ENCODE measurements at regions not wholly inside any gene's neighbourhood (a gene's known extent, or its start where the extent isn't known, plus 50 kb on each side); places are given as distances from the start of the nearest gene placed in this dataset.
"Not testable (repeated sequence)": the region's sequence is repeated elsewhere in the genome, so short reads cannot be mapped to it uniquely, and the experiment has no call there.

DNA sequence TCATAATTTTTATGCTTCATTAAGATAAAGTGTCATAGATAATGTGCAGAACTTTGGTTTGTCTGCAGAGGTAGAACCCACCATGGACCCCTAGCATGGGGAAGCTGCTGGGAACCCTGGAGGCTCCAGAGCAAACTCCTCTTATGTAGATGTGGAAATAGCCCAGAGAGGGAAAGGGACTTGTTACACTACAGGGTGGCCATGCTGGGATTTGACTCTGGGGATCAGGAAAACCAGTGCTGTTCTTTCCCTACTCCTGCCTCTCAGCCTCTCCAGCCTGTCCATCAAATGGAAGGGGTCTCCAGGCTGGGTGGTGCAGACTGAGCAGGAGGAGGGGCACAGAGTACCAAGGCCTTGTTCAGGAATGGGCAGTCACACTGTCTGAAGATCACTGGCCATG lies 54.2 kb downstream of the MSX1 start:
- no peak for ATAC-seq

- peak; percentile 35 for ATAC-seq
Observed at GRCh38 chr4:4914059-4914820, 54.8 kb downstream of the MSX1 start.

DNA sequence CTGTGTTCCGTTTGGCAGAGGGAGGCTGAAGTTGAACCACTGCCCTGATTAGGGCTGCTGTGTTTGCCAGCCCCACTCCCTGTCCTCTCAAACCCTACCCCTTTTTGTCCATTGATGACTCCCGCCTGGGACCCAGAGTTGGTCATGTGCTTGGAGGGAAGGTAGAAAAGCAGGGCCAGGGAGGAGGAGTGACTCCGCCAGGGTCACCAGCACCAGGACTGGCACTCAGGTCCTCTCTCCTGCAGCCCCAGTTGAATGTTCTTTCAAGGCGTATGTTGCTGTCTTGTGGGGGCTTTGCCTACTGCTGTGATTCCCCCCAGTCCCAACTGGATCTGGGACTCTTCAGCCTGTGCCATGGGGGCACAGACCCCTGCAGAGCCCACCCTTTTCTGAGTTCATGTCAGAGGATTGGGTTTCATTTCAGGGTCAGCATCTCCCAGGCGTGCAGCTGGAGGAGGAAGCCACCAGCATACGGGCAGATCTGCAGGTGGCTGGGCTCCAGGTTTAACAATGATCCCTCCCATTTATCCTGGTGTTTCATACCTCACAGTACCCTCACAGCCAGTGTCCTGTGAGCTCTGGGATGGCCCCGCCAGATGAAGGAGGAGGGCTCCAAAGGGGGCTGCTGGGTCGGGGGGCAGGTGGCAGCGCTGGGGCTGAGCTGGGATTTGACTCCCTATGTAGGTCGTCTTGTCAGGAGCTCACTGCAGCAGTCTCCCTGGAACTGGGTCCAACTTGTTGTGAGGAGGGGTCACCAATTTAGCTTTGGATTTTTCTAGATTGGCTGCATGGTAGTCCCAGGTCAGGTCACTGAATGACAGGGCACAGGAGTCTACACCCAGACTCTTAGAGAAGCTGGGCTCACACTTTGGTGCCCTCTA lies 55.7 kb downstream of the MSX1 start:
- no peak for ATAC-seq

GRCh38 chr4:4918067-4918466 lies 58.6 kb downstream of the MSX1 start:
- no peak for ATAC-seq

GRCh38 chr4:4919927-4920326 lies 60.5 kb downstream of the MSX1 start:
- no peak for ATAC-seq

GRCh38 chr4:4921077-4921476 lies 61.6 kb downstream of the MSX1 start:
- ATAC-seq = no peak

GRCh38 chr4:4922441-4922840 lies 63.0 kb downstream of the MSX1 start:
- ATAC-seq = no peak

- no peak for ATAC-seq
Observed at GRCh38 chr4:4923201-4923600, 63.7 kb downstream of the MSX1 start.

DNA sequence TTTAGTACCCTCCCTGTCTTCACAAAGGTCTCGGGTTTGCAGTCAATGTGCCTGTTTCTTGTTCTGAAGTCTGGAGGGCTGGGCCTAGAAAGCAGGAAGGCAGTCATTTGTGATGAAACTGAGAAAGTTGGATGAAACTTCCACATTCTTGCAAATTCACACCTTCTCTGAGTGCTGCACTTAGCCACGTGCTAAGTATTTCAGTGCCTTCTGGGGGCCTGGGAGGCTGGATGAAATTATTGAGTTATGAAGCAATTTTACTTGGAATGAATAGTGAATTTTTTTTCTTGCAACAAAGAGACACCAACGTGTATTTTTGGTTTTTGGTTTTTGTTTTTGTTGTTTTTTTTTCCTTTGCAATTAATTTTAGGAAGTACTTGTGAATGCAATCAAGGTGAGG lies 71.2 kb downstream of the MSX1 start:
- ATAC-seq = no peak

GRCh38 chr4:4935974-4936373 lies 76.5 kb downstream of the MSX1 start:
- no peak for ATAC-seq

- ATAC-seq = no peak
Observed at GRCh38 chr4:4937926-4938325, 78.5 kb downstream of the MSX1 start.

DNA sequence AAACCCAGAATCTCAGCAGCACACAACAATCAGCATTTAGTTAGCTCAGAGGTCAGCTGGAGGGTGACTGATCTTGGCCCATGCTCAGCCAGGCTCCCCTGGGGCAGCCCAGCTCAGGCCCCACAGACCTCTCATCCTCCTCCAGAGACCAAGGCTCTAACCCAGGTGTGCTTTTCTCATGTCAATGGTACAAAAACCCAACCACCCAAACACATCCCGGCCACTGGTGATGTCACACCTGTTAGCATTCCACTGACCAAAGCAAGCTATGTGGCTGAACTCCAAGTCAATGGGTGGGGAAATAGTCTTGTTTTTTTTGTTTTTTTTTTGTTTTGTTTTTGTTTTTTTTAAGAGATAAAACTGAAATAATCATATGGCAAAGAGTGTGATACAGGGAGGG lies 77.5 kb downstream of the CYTL1 start:
- ATAC-seq = no peak

DNA sequence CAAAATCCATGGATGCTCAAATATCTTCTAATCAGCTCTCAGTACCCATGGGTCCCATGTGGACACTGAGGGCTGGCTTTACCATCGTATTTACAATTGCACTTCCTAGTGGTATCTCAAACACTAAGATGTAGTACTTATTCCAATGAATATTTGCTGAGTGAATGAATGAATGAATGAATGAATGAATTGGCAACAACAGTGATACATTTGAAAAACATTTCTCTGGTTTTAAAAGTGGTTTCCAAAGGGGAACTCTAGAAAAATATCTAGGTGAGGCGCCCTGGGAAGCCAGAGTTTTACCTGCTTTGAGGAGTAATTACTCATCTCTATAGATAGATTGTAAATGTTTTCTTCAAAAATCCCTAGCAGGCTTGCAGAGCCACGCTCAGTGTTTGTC lies 76.6 kb downstream of the CYTL1 start:
- no peak for ATAC-seq

GRCh38 chr4:4945021-4945420 lies 74.2 kb downstream of the CYTL1 start:
- ATAC-seq = no peak

GRCh38 chr4:4945829-4946228 lies 73.4 kb downstream of the CYTL1 start:
- no peak for ATAC-seq

GRCh38 chr4:4946416-4946815 lies 72.8 kb downstream of the CYTL1 start:
- ATAC-seq = no peak

GRCh38 chr4:4947721-4948120 lies 71.5 kb downstream of the CYTL1 start:
- ATAC-seq = no peak

GRCh38 chr4:4948370-4948769 lies 70.9 kb downstream of the CYTL1 start:
- ATAC-seq = no peak

- no peak for ATAC-seq
Observed at GRCh38 chr4:4950561-4951290, 68.5 kb downstream of the CYTL1 start.

- no peak for ATAC-seq
Observed at GRCh38 chr4:4952273-4952672, 67.0 kb downstream of the CYTL1 start.

GRCh38 chr4:4959344-4960074 lies 59.7 kb downstream of the CYTL1 start:
- ATAC-seq = not testable (repeated sequence)

DNA sequence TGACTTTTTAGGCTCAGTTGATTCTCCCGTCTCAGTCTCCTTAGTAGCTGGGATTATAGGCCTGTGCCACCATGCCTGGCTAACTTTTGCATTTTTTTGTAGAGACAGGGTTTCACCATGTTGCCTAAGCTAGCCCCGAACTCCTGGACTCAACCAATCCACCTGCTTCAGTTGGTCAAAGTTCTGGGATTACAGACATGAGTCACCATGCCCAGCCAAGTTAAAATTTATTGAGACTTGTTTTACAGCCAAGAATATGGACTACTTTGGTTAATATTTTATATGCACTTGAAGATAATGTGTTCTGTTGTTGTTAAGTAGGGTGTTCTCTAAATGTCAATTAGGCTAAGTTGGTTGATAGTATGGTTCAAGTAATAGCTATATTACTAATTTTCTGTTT lies 58.7 kb downstream of the CYTL1 start:
- no peak for ATAC-seq

DNA sequence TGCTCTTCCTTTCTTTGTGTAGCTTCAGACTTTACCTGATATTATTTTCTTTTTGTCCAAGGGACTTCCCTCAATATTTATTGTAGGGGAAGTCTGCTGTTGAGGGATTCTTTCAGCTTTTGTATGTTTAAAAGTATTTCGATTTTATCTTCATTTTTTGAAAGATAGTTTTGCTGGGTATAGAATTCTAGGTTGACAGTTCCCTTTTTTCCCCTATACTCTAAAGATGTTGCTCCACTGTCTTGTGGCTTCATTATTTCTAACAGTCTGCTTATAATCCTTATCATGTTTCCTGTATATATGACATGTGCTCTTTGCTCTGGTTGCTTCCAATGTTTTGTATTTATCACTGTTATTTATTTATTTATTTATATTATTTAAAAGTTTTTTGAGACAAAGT lies 57.3 kb downstream of the CYTL1 start:
- ATAC-seq = no peak
